ENCODE measurements at regions not wholly inside any gene's neighbourhood (a gene's known extent, or its start where the extent isn't known, plus 50 kb on each side); places are given as distances from the start of the nearest gene placed in this dataset.

GRCh38 chr10:10294184-10294880 lies 723.3 kb upstream of the CELF2 start:
- peak overlapping the region; percentile 15 for H3K4me3 ChIP-seq (ENCODE audit: insufficient read depth, low read depth, low read length)
- H4K20me1 ChIP-seq (ENCODE audit: insufficient read depth, low read length): no peaks in the 10 kb centered on the region
- H3K4me2 ChIP-seq (ENCODE audit: low read length): peak overlapping the region; percentile 79
- DNase-seq (ENCODE audit: low read depth): no peak
- Mint-ChIP-seq H3K36me3 (ENCODE audit: low read depth, unreplicated experiment) (no peaks in the 10 kb centered on the region), H3K27me3 (ENCODE audit: low read depth, unreplicated experiment) (no peaks in the 10 kb centered on the region), H3K4me1 (ENCODE audit: low read depth, unreplicated experiment) (peaks cover 5% of the 10 kb centered on the region), H3K4me3 (ENCODE audit: unreplicated experiment) (no peak overlapping the region), H3K27ac (ENCODE audit: unreplicated experiment) (no peak overlapping the region), H3K9me3 (ENCODE audit: unreplicated experiment) (peaks cover 2% of the 10 kb centered on the region)
- H3K9me3 ChIP-seq (ENCODE audit: insufficient read depth, low read depth, low read length): no peaks in the 10 kb centered on the region
- TF ChIP-seq EZH2 (IDR thresholded peaks at IDR 0.05; ENCODE audit: insufficient read depth, low read length) (no peak), CTCF (IDR thresholded peaks at IDR 0.05; ENCODE audit: insufficient read depth, low read depth, low read length) (no peak)
- no peaks in the 10 kb centered on the region for H3K79me2 ChIP-seq (ENCODE audit: insufficient read depth, low read length)
- H2AFZ ChIP-seq (ENCODE audit: low read depth, low read length): peak overlapping the region; percentile 75
- no peak overlapping the region for H3K27ac ChIP-seq (ENCODE audit: low read depth, low read length)
- H3K4me1 ChIP-seq (ENCODE audit: insufficient read depth, low read length): peaks cover 9% of the 10 kb centered on the region
- FAIRE-seq: no peak
- H3K27me3 ChIP-seq (ENCODE audit: insufficient read depth, low read length): no peaks in the 10 kb centered on the region
- no peaks in the 10 kb centered on the region for H3K36me3 ChIP-seq (ENCODE audit: insufficient read depth, low read length)
- H3K9ac ChIP-seq (ENCODE audit: low read length): no peak overlapping the region

GRCh38 chr10:10294881-10295529 lies 722.7 kb upstream of the CELF2 start:
- Mint-ChIP-seq H3K27me3 (ENCODE audit: low read depth, unreplicated experiment) (no peaks in the 10 kb centered on the region), H3K36me3 (ENCODE audit: low read depth, unreplicated experiment) (no peaks in the 10 kb centered on the region), H3K4me1 (ENCODE audit: low read depth, unreplicated experiment) (peaks cover 5% of the 10 kb centered on the region), H3K9me3 (ENCODE audit: unreplicated experiment) (peaks cover 2% of the 10 kb centered on the region), H3K27ac (ENCODE audit: unreplicated experiment) (no peak overlapping the region), H3K4me3 (ENCODE audit: unreplicated experiment) (no peak overlapping the region)
- H2AFZ ChIP-seq (ENCODE audit: low read depth, low read length): peak overlapping the region; percentile 75
- peak overlapping the region; percentile 15 for H3K4me3 ChIP-seq (ENCODE audit: insufficient read depth, low read depth, low read length)
- peaks cover 9% of the 10 kb centered on the region for H3K4me1 ChIP-seq (ENCODE audit: insufficient read depth, low read length)
- TF ChIP-seq EZH2 (IDR thresholded peaks at IDR 0.05; ENCODE audit: insufficient read depth, low read length) (no peak), CTCF (IDR thresholded peaks at IDR 0.05; ENCODE audit: insufficient read depth, low read depth, low read length) (no peak)
- no peak for DNase-seq (ENCODE audit: low read depth)
- FAIRE-seq: no peak
- no peak overlapping the region for H3K27ac ChIP-seq (ENCODE audit: low read depth, low read length)
- H3K9ac ChIP-seq (ENCODE audit: low read length): no peak overlapping the region
- H3K27me3 ChIP-seq (ENCODE audit: insufficient read depth, low read length): no peaks in the 10 kb centered on the region
- H3K36me3 ChIP-seq (ENCODE audit: insufficient read depth, low read length): no peaks in the 10 kb centered on the region
- H3K9me3 ChIP-seq (ENCODE audit: insufficient read depth, low read depth, low read length): no peaks in the 10 kb centered on the region
- H4K20me1 ChIP-seq (ENCODE audit: insufficient read depth, low read length): no peaks in the 10 kb centered on the region
- peak overlapping the region; percentile 79 for H3K4me2 ChIP-seq (ENCODE audit: low read length)
- no peaks in the 10 kb centered on the region for H3K79me2 ChIP-seq (ENCODE audit: insufficient read depth, low read length)

GRCh38 chr10:10295537-10295936 lies 722.1 kb upstream of the CELF2 start:
- no peaks in the 10 kb centered on the region for H3K36me3 ChIP-seq (ENCODE audit: insufficient read depth, low read length)
- no peak for FAIRE-seq
- peak overlapping the region; percentile 79 for H3K4me2 ChIP-seq (ENCODE audit: low read length)
- no peak overlapping the region for H3K4me3 ChIP-seq (ENCODE audit: insufficient read depth, low read depth, low read length)
- H3K79me2 ChIP-seq (ENCODE audit: insufficient read depth, low read length): no peaks in the 10 kb centered on the region
- H3K4me1 ChIP-seq (ENCODE audit: insufficient read depth, low read length): peaks cover 9% of the 10 kb centered on the region
- no peak for DNase-seq (ENCODE audit: low read depth)
- no peaks in the 10 kb centered on the region for H3K9me3 ChIP-seq (ENCODE audit: insufficient read depth, low read depth, low read length)
- no peaks in the 10 kb centered on the region for H3K27me3 ChIP-seq (ENCODE audit: insufficient read depth, low read length)
- Mint-ChIP-seq H3K27me3 (ENCODE audit: low read depth, unreplicated experiment) (no peaks in the 10 kb centered on the region), H3K4me1 (ENCODE audit: low read depth, unreplicated experiment) (peaks cover 5% of the 10 kb centered on the region), H3K27ac (ENCODE audit: unreplicated experiment) (no peak overlapping the region), H3K9me3 (ENCODE audit: unreplicated experiment) (peaks cover under 1% of the 10 kb centered on the region), H3K36me3 (ENCODE audit: low read depth, unreplicated experiment) (no peaks in the 10 kb centered on the region), H3K4me3 (ENCODE audit: unreplicated experiment) (no peak overlapping the region)
- TF ChIP-seq CTCF (IDR thresholded peaks at IDR 0.05; ENCODE audit: insufficient read depth, low read depth, low read length) (no peak), EZH2 (IDR thresholded peaks at IDR 0.05; ENCODE audit: insufficient read depth, low read length) (no peak)
- no peak overlapping the region for H3K9ac ChIP-seq (ENCODE audit: low read length)
- no peak overlapping the region for H3K27ac ChIP-seq (ENCODE audit: low read depth, low read length)
- H2AFZ ChIP-seq (ENCODE audit: low read depth, low read length): peak overlapping the region; percentile 75
- H4K20me1 ChIP-seq (ENCODE audit: insufficient read depth, low read length): no peaks in the 10 kb centered on the region
